H1 (cell line): ENCODE measurements at regions not wholly inside any gene's neighbourhood (a gene's known extent, or its start where the extent isn't known, plus 50 kb on each side); places are given as distances from the start of the nearest gene placed in this dataset.
"Not testable (repeated sequence)": the region's sequence is repeated elsewhere in the genome, so short reads cannot be mapped to it uniquely, and the experiment has no call there.

Experiments
- CTCF ChIA-PET: fragments of 300-600 bp; sonication (Branson Sonifier 250); formaldehyde crosslinking; loops from one replicate; lab custom pipeline; 2021; ENCODE audit not compliant: partially characterized antibody; lab: Charles Lee
- POLR2A ChIA-PET: fragments of 300-600 bp; sonication (Branson Sonifier 250); formaldehyde crosslinking; loops from one replicate; lab custom pipeline; 2021; ENCODE audit warnings: inconsistent platforms; ENCODE audit not compliant: partially characterized antibody; lab: Charles Lee
- DNase-seq, 2 experiments: peaks; one replicate each; pipeline versions ENCODE4 v3.0.0 to v3.0.0-alpha.2; 2010 to 2022; ENCODE audit warnings: low spot score in 2 of 2, low read depth in 1 of 2, mixed read lengths in 1 of 2
- FAIRE-seq: peaks from 2 replicates; lab custom pipeline; 2011; peaks lifted over from hg19 to GRCh38; lab: Jason Lieb, UNC
- H2AFZ ChIP-seq: 2 replicates; pipeline ENCODE4 v1.8.1; 2012; ENCODE audit warnings: low read length, inconsistent platforms
- H2AK5ac ChIP-seq: 2 replicates; pipeline ENCODE4 v1.6.1; 2013; ENCODE audit warnings: low read depth, low read length
- H2BK120ac ChIP-seq: replicated peaks from 2 replicates; pipeline ENCODE3; 2013; ENCODE audit warnings: low read depth, low read length, inconsistent platforms
- H2BK12ac ChIP-seq: 2 replicates; pipeline ENCODE4 v1.6.1; 2013; ENCODE audit warnings: low read depth, low read length
- H2BK15ac ChIP-seq: 2 replicates; pipeline ENCODE4 v1.6.1; 2013; ENCODE audit warnings: low read length
- H2BK20ac ChIP-seq: 2 replicates; pipeline ENCODE4 v1.6.1; 2013; ENCODE audit warnings: low read length
- H2BK5ac ChIP-seq: 2 replicates; pipeline ENCODE4 v1.6.1; 2013; ENCODE audit warnings: low read depth, low read length
- H3K14ac ChIP-seq: 2 replicates; pipeline ENCODE4 v1.6.1; 2013; ENCODE audit warnings: inconsistent platforms; ENCODE audit not compliant: insufficient read length
- H3K18ac ChIP-seq: 2 replicates; pipeline ENCODE4 v1.6.1; 2013; ENCODE audit warnings: low read length; ENCODE audit errors: extremely low read depth
- H3K23ac ChIP-seq: 2 replicates; pipeline ENCODE4 v1.6.1; 2013; ENCODE audit warnings: inconsistent platforms; ENCODE audit not compliant: insufficient read length
- H3K23me2 ChIP-seq: 2 replicates; pipeline ENCODE4 v1.6.1; 2013; ENCODE audit warnings: low read depth, low read length
- H3K27ac ChIP-seq: 2 replicates; pipeline ENCODE4 v1.6.1; 2011; ENCODE audit warnings: low read depth, low read length, inconsistent platforms
- H3K27me3 ChIP-seq, 4 experiments: replicated peaks in 1 of 4; 1 replicate in 1 of 4; 2 replicates in 3 of 4; pipeline versions ENCODE4 v1.6.1 to v1.8.1; 2011 to 2013; ENCODE audit warnings: low read length in 3 of 4, mild to moderate bottlenecking in 3 of 4, inconsistent platforms in 2 of 4, mixed read lengths in 2 of 4, moderate library complexity in 1 of 4; ENCODE audit not compliant: control insufficient read depth in 3 of 4, insufficient read depth in 3 of 4; ENCODE audit errors: extremely low read depth in 1 of 4
- H3K36me3 ChIP-seq, 4 experiments: 2 replicates each; pipeline versions ENCODE4 v1.6.1 to v1.8.1; 2011 to 2013; ENCODE audit warnings: mild to moderate bottlenecking in 4 of 4, low read length in 3 of 4, moderate library complexity in 2 of 4, control low read depth in 1 of 4, inconsistent platforms in 1 of 4; ENCODE audit not compliant: insufficient read depth in 4 of 4, control insufficient read depth in 2 of 4
- H3K4ac ChIP-seq: replicated peaks from 2 replicates; pipeline ENCODE3; 2013; ENCODE audit warnings: low read length, low read depth, mixed read lengths, inconsistent platforms; ENCODE audit not compliant: insufficient read length
- H3K4me1 ChIP-seq, 4 experiments: replicated peaks in 1 of 4; 1 replicate in 1 of 4; 2 replicates in 3 of 4; pipeline versions ENCODE4 v1.6.1 to v1.8.1; 2011 to 2013; ENCODE audit warnings: low read length in 3 of 4, inconsistent platforms in 2 of 4, mixed read lengths in 1 of 4; ENCODE audit not compliant: insufficient read depth in 4 of 4, control insufficient read depth in 3 of 4
- H3K4me2 ChIP-seq, 2 experiments: 2 replicates each; pipeline versions ENCODE4 v1.6.1 to v1.8.1; 2011 to 2013; ENCODE audit warnings: low read depth in 2 of 2, low read length in 2 of 2, control low read depth in 1 of 2, inconsistent platforms in 1 of 2, mild to moderate bottlenecking in 1 of 2; ENCODE audit not compliant: insufficient read depth in 1 of 2
- H3K4me3 ChIP-seq, 4 experiments: fragments of 200-600, 300-600 bp in 1 of 4; sonication (generic), shearing (Covaris generic), sonication (Bioruptor Twin) in 1 of 4; 2 replicates each; pipeline versions ENCODE4 v1.5.1 to v1.8.1; 2011 to 2016; ENCODE audit warnings: low read length in 4 of 4, low read depth in 3 of 4, control low read depth in 2 of 4, inconsistent platforms in 2 of 4, mild to moderate bottlenecking in 2 of 4, mixed read lengths in 1 of 4, moderate library complexity in 1 of 4; ENCODE audit not compliant: insufficient read depth in 2 of 4; ENCODE audit errors: extremely low read depth in 1 of 4
- H3K56ac ChIP-seq: replicated peaks from 2 replicates; pipeline ENCODE3; 2013; ENCODE audit warnings: low read depth, mild to moderate bottlenecking, mixed read lengths, low read length, inconsistent platforms; ENCODE audit not compliant: insufficient read length
- H3K79me1 ChIP-seq: 2 replicates; pipeline ENCODE4 v1.6.1; 2013; ENCODE audit warnings: low read depth, low read length, control low read depth
- H3K79me2 ChIP-seq, 2 experiments: 2 replicates each; pipeline versions ENCODE4 v1.6.1 to v1.8.1; 2012 to 2013; ENCODE audit warnings: low read length in 2 of 2, mild to moderate bottlenecking in 2 of 2, inconsistent platforms in 1 of 2; ENCODE audit not compliant: insufficient read depth in 2 of 2, control insufficient read depth in 1 of 2
- H3K9ac ChIP-seq, 4 experiments: replicated peaks in 1 of 4; 1 replicate in 1 of 4; 2 replicates in 3 of 4; pipeline versions ENCODE4 v1.6.1 to v1.8.1; 2011 to 2013; ENCODE audit warnings: low read depth in 3 of 4, low read length in 3 of 4, control low read depth in 2 of 4, mild to moderate bottlenecking in 2 of 4, moderate library complexity in 2 of 4, inconsistent platforms in 1 of 4; ENCODE audit errors: extremely low read depth in 1 of 4
- H3K9me3 ChIP-seq, 2 experiments: 2 replicates each; pipeline versions ENCODE4 v1.6.1 to v1.8.1; 2012 to 2013; ENCODE audit warnings: mild to moderate bottlenecking in 2 of 2, moderate library complexity in 2 of 2, control low read depth in 1 of 2, inconsistent platforms in 1 of 2, low read depth in 1 of 2, low read length in 1 of 2, mixed read lengths in 1 of 2; ENCODE audit not compliant: insufficient read depth in 2 of 2
- H4K20me1 ChIP-seq, 2 experiments: replicated peaks in 1 of 2; 2 replicates each; pipeline versions ENCODE3 to v1.8.1; 2011 to 2013; ENCODE audit warnings: inconsistent platforms in 2 of 2, low read length in 2 of 2, mild to moderate bottlenecking in 1 of 2; ENCODE audit not compliant: insufficient read depth in 2 of 2, control insufficient read depth in 1 of 2
- H4K5ac ChIP-seq: 2 replicates; pipeline ENCODE4 v1.6.1; 2013; ENCODE audit warnings: low read length, low read depth, mixed read lengths, inconsistent platforms; ENCODE audit not compliant: insufficient read length
- H4K8ac ChIP-seq: 2 replicates; pipeline ENCODE4 v1.8.0; 2013; ENCODE audit warnings: mild to moderate bottlenecking, moderate library complexity, low read length, inconsistent platforms; ENCODE audit not compliant: insufficient read depth; ENCODE audit errors: extremely low read depth
- H4K91ac ChIP-seq: replicated peaks from 2 replicates; pipeline ENCODE3; 2013; ENCODE audit warnings: low read length, mixed read lengths, inconsistent platforms; ENCODE audit not compliant: insufficient read length
- RBBP5 ChIP-seq: IDR thresholded peaks from 2 replicates; pipeline ENCODE4 v1.7.1; 2012; ENCODE audit warnings: low read depth, mild to moderate bottlenecking, inconsistent platforms, low read length, moderate library complexity, borderline replicate concordance
- WGBS, 2 experiments: shearing (Covaris generic) in 1 of 2; methylation state at CpG; one replicate each; pipeline versions ENCODE4 v1.1.6 to v1.1.7; 2013 to 2015; ENCODE audit warnings: low lambda C conversion rate in 2 of 2, mixed read lengths in 2 of 2, inconsistent platforms in 1 of 2, low coverage in 1 of 2, missing lambda C conversion rate in 1 of 2; ENCODE audit not compliant: insufficient replicate concordance in 2 of 2, insufficient coverage in 1 of 2, insufficient read length in 1 of 2; ENCODE audit errors: extremely low coverage in 1 of 2, missing lambda C conversion rate in 1 of 2; 5-methylcytosine and 5-hydroxymethylcytosine counted together

DNA sequence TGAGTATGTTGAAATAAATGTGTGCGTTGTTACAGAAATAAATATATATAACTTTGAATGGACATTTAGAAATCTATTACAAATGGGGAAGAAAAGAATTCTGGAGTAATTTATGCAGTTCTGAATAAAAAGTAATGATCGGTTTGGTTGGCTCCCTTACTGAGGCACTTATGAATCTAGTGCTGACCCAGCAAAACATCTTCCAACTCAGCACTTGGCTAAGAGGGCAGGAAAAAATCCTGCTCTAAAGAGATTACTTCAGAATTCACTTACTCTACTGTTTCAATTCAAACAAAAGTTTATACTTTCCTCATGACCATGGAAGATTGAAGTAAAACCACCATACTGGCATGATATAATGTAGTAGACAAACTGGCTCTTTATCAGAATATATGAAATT lies 123.9 kb upstream of the RXFP1 start:
- no peak for TF ChIP-seq RBBP5
- ChIA-PET POLR2A (no interaction called here), CTCF (no interaction called here)
- DNase-seq (no peak), FAIRE-seq (no peak)
- Histone ChIP-seq H3K18ac (no peak overlapping the region), H3K9me3 (no peaks in the 10 kb centered on the region), H4K20me1 (no peaks in the 10 kb centered on the region), H3K14ac (no peak overlapping the region), H4K8ac (no peak overlapping the region), H3K23ac (no peak overlapping the region), H3K4me1 (no peaks in the 10 kb centered on the region), H2BK20ac (no peak overlapping the region), H3K9ac (no peak overlapping the region), H2BK12ac (no peak overlapping the region), H3K36me3 (no peaks in the 10 kb centered on the region), H3K4me2 (no peak overlapping the region), H2BK120ac (no peak overlapping the region), H3K79me1 (no peaks in the 10 kb centered on the region), H3K23me2 (no peaks in the 10 kb centered on the region), H3K27me3 (no peaks in the 10 kb centered on the region), H3K79me2 (no peaks in the 10 kb centered on the region), H2AFZ (no peak overlapping the region), H2BK15ac (no peak overlapping the region), H3K27ac (no peak overlapping the region), H4K5ac (no peak overlapping the region), H2AK5ac (no peak overlapping the region), H3K4ac (no peak overlapping the region), H4K91ac (no peak overlapping the region), H2BK5ac (no peak overlapping the region), H3K56ac (no peak overlapping the region), H3K4me3 (no peak overlapping the region)
- 89% methylated on average over 2 of the region's 2 CpGs; no CpG with 5 or more reads in 1 of the 2 experiments for WGBS, 2 experiments

DNA sequence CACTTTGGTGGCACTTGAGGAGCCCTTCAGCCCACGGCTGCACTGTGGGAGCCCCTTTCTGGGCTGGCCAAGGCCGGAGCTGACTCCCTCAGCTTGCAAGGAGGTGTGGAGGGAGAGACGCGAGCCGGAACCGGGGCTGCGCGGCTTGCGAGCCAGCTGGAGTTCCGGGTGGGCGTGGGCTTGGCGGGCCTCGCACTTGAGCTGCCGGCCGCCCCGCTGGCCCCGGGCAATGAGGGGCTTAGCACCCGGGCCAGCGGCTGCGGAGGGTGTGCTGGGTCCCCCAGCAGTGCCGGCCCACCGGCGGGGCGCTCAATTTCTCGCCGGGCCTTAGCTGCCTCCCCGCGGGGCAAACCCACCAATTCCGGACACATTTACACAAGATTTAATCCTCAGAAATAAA lies 113.7 kb upstream of the RXFP1 start:
- POLR2A ChIA-PET, H3K4me1 ChIP-seq, H3K56ac ChIP-seq, H4K20me1 ChIP-seq, H3K4ac ChIP-seq, H4K91ac ChIP-seq, H3K23me2 ChIP-seq, H3K79me2 ChIP-seq, H3K4me2 ChIP-seq, H3K4me3 ChIP-seq, H4K5ac ChIP-seq, H4K8ac ChIP-seq, H2BK12ac ChIP-seq, H2BK120ac ChIP-seq, H3K27ac ChIP-seq, H2BK20ac ChIP-seq, H3K14ac ChIP-seq, H3K36me3 ChIP-seq, H2BK15ac ChIP-seq, DNase-seq, H2BK5ac ChIP-seq, H3K27me3 ChIP-seq, H2AFZ ChIP-seq, H3K9ac ChIP-seq, FAIRE-seq, H2AK5ac ChIP-seq, H3K79me1 ChIP-seq, H3K18ac ChIP-seq, H3K9me3 ChIP-seq, H3K23ac ChIP-seq: not testable (repeated sequence)
- CTCF ChIA-PET: interaction anchor here (0.7 kb wide), 1 partner anchor 82 kb away, joined by 3 read pairs; no protein-coding TSS in a partner anchor
- 92% methylated on average over 11 of the region's 29 CpGs; no CpG with 5 or more reads in 1 of the 2 experiments for WGBS, 2 experiments
